ENCODE measurements at regions not wholly inside any gene's neighbourhood (a gene's known extent, or its start where the extent isn't known, plus 50 kb on each side); places are given as distances from the start of the nearest gene placed in this dataset.
"Not testable (repeated sequence)": the region's sequence is repeated elsewhere in the genome, so short reads cannot be mapped to it uniquely, and the experiment has no call there.

DNA sequence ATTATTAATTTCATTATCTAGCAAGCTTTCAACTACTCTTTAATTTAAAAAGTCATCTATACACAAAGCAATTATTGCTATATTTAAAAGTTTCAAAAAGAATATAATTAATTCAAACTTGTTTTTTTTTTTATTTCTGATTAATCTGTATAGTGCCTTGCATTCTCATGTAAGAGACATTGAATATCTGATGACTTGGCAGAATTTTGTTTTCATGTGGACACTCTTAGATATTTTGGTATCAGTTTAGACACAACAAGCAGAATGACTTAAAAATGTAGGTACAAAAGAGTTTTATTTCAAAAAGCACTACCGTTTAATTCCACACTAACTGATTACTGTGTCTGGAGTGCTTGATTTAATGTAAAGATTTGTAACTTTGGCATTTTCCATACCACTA lies 1129.6 kb downstream of the PDHA2 start:
- no peak for DNase-seq (ENCODE audit: low spot score)

DNA sequence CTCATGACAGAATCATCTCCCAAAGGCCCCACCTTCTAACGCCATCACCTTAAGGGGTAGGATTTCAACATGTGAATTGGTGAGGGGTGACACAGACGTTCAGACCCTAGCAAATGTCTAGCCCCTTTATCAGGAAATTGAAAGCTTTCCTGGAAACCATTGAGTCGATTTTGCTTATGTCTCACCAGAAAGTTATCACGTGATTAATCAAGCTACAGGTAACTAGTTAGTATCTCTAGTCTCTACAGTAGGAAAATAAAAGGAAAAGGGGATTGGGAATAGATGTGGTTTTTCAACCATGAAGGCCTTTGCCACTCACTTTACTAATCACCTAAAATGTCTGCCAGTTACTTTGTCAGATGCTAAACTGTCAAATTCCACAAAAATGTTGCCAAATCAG lies 1133.0 kb downstream of the PDHA2 start:
- no peak for DNase-seq (ENCODE audit: low spot score)

DNA sequence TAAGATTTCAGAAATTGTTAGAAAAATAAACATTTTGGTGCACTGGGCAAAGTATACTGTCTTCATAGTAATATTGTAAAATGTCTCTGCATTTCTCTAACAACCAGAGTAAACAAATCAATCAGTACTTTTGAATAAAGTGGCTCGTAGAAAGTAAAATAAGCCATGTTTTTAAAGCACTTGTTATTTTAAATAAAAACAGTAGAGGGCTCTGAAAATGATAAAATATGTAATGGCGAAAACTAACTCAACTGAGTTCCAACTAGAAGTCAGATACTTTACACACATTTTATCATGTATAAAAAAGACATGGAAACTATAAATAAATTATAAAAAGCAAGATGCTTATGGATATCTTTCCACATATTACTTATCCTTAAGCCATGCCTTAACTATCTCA lies 1134.4 kb downstream of the PDHA2 start:
- no peak for DNase-seq (ENCODE audit: low spot score)

DNA sequence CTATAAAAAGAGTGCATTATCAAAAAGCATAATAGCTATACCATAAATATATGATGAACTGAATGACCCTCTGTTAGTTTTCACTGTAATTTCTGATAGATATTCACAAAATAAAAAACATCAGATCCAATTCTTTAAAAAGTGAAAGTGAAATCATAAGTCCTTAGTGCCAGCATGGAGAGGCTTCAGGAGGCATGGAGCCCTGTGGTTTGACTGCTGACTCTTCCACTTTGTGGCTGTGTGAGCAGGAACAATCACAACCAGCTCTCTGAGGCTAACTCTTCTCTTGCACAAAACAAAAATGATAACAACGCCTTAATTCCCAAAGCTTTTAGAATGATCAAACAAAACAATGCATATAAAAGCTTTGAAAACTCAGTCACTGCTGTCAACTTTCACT lies 1143.9 kb downstream of the PDHA2 start:
- DNase-seq (ENCODE audit: low spot score), result no peak

DNA sequence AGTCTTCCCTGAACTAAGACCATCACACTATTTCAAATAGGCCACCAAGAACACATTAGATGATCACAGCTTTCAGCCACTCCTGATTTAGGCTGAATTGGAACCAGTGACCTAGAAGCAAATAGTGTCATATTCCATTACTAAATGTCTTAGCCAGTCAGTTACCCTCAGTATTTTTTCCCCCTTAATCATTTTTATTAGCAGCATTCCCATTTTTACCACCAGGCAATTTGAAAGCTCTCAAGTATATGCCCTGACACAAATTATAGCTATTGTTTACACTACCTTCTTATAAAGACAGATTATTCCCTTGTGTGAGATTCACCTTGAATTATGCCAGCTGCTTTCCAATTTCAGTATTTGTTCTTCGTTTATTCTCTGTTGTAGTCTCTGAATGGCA lies 1146.9 kb downstream of the PDHA2 start:
- no peak for DNase-seq (ENCODE audit: low spot score)

DNA sequence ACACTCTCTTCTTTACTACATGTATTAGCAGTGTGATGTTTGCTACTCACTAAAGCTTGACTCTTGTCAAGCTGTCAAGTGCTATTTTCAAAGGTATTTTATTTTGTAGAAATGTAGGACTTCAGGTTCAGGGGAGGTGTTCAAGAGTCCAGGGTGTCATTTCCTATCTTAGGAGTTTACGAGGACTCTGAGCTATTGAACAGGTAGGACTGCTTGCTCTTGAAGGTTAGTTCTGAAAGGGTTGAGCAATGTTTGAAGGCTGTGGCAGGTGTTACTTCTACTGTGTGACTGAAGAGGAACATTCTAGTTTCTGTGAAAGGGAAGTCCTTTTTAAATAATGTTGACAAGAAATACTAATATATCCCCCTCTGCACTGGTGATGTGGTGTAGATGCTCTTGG lies 1151.2 kb downstream of the PDHA2 start:
- no peak for DNase-seq (ENCODE audit: low spot score)

DNA sequence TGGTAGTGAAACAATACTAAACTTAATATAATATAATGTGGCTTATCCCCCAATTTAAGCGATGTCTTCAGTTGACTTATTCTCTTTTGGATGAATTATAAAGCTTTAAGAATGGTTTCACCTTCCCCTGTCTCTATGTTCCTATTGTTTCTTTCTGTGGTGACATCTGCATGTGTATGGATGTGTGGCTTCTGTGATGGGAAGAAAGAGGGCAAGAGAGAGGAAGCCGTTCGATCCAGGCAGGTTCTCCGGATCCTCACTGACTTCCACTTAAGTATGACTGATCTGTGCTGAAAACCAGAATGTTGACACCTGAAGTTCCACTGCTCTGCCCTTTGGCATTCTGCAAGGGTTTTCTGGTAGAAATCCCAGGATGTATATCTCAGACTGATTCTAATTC lies 1150.8 kb downstream of the STPG2 start:
- DNase-seq (ENCODE audit: low spot score), result no peak

DNA sequence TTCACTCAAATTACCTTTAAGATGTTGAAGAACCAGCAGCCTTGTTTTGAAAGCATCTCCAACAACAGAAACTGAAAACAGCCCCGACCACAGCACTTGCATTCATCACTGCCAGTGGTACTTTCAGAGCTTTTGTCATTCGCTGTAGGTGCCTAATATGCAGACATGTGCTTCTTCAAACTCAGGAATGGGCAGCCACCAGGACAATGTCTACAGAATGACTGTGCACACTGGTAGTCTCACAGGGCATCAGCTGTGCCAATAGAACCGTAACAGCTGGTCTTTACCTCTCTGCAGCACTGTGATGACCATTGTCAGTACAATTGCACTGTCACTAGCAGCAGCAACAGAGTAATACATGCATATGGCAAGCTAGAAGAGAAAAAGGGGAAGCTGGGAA lies 1149.7 kb downstream of the STPG2 start:
- no peak for DNase-seq (ENCODE audit: low spot score)

DNA sequence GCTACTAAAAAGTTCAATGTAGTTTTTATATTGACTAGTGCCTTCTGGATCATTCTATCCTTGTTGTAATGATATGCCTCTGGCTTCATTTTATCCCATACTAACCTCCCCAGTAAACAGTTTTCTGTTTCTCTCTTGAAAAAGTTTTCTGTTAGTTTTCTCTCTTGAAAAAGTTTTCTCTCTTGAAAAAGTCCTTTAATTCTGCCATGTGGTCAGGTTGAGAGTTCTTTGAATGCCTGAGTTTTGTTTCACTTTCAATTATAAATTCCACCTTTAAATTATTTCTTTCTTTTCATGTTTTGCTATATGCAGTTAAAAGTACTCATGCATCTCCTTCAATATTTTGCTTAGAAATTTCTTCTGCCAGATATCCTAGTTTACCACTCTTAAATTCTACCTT lies 1139.6 kb downstream of the STPG2 start:
- no peak for DNase-seq (ENCODE audit: low spot score)

DNA sequence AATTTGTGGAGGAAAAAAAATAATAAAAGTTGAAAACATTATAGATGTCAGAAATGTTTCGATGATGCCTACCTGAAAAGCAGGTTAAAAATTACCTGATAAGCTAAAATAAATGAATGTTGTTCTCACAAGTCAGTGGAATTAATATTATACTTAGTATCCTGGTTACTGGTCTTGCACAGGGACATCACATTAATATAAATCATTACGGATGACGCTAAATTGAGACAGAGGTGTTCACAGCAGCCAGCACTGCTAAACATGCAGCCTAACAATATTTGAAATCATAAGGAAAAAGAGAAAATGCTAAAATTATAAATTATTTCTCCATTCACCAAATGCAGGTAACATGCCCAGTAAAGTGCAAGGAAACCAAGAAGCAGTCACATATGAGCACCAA lies 1130.0 kb downstream of the STPG2 start:
- no peak for DNase-seq (ENCODE audit: low spot score)

DNA sequence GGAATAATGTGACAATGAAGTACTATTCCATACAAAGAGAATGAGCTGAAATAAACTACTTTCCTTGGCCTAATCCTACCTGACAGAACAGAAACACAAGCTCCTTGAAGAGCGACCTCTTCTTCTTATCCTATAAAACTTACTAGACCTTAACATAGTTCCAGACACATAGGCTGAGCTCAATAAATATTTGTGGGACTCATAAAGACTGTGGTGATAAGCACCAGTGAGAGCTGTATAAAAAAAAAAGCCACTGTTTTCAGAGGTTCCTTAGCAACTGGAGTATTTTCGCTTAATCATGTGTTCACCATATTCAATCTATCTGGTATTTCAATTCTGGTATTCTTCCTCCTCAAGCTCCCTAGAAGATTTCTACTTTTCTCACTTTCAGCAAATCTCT lies 1129.6 kb downstream of the STPG2 start:
- no peak for DNase-seq (ENCODE audit: low spot score)

DNA sequence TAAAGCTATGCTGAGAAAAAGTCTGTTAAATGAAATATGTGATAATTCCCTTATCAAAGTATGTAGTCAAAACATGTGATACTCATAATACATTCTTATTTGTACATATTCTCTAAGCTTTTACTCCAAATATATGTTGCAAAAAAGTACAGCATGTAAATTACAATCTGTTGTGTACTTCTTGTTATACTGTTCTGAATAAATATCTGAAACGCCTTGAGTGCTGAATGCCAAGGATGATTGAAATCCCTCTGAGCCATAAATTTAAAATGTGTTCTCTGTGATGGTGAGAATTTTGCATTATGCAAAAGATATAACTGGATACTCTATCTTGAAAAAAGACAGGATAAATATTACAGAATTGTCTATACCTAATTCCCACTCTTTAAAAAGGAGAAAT lies 1128.0 kb downstream of the STPG2 start:
- DNase-seq (ENCODE audit: low spot score), result no peak

DNA sequence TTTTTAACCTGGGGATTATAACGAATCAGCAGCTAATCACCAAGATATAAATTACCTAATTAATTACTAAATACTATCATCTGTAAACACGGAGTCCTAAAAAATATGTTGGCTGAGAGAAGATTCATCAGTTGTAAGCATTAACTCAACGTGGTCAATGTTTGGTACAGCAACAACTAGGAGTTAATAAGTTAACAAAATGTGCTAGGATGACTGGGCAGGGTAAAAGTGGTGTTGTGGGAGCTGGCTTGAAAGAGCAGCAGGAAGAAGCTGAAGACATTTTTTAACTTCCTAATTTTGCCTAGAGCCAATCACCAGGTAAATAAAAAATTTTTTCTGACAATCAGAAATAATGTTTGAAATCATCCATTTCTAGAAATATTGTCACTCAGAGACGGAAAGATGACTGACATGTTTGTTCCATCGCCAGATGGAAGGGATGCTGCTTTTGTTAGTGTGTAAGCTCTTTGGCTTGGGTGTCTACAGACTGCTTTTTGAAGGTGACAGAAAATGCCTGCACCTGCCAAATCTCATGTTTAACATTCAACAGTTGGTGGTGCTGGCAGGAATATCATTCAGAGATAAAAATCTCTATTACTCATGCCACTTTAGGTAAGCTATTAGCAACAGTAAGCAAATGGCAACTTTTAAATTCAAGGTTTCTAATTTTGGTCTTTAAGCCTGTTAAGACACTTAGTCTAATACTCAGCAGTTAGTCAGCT lies 1126.9 kb downstream of the STPG2 start:
- DNase-seq (ENCODE audit: low spot score), result no peak

DNA sequence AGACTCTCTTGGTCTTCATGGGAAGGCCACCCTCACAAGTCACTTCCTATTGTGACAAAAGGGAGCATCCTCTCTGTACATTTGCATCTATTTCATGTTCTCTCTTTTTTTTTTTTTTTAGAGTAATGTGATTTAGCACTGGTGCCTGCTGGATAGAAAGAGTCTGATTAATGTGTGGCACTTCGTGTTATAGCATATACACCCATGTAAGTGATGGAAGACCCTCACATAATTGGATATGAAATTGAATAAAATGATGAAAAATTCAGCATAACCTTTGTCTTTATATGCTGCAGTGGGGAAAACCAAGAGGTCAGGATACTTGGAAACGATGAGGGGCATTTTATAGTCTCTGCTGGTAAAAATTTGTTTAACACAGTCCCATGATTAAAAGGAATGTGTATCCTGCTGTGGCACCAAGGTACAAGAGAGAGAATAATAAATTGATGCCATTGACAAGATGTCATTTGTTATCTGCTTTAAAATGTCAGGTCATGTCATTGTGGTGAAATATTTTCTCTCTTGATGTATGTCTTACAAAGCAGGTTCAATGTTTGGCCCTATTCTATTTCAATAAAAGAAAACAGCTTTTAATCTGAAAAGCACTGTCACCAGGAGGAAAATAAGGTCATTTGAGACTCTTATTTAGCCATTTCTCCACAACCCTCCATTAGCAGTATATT lies 1115.4 kb downstream of the STPG2 start:
- no peak for DNase-seq (ENCODE audit: low spot score)

DNA sequence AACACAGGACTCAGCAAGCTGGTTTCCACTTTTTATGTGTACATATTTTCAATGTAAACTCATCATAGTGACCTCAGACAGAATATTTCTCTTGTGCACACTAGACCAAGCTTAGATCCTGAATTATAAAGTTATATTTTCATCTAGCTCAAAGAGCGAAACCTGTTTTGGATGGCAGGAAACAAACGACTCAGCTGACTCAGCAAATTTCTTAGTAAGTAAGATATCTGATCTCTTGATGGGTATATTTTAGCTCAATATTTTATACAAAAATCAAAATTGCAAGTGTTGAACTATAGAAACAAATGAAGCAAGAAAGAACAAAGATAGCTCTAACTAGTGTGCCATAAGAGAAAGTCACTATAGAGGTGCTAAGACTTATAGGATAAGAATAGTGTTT lies 1114.5 kb downstream of the STPG2 start:
- no peak for DNase-seq (ENCODE audit: low spot score)

DNA sequence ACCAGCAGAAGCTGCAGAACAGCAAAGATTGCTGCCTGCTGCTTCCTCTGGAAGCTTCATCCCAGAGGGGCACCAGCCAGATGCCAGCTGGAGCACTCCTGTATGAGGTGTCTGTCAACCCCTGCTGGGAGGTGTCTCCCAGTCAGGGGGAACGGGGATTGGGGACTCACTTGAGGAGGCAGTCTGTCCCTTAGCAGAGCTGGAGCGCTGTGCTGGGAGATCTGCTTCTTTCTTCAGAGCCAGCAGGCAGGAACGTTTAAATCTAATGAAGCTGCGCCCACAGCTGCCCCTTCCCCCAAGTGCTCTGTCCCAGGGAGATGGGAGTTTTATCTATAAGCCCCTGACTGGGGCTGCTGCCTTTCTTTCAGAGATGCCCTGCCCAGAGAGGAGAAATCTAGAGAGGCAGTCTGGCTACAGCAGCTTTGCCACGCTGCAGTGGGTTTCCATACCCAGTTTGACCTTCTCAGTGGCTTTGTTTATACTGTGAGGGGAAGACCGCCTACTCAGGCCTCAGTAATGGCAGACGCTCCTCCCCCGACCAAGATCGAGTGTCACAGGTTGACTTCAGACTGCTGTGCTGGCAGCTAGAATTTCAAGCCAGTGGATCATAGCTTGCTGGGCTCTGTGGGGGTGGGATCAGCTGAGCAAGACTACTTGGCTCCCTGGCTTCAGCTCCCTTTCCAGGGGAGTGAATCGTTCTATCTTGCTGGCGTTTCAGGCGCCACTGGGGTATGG lies 1105.7 kb downstream of the STPG2 start:
- DNase-seq (ENCODE audit: low spot score), result not testable (repeated sequence)

DNA sequence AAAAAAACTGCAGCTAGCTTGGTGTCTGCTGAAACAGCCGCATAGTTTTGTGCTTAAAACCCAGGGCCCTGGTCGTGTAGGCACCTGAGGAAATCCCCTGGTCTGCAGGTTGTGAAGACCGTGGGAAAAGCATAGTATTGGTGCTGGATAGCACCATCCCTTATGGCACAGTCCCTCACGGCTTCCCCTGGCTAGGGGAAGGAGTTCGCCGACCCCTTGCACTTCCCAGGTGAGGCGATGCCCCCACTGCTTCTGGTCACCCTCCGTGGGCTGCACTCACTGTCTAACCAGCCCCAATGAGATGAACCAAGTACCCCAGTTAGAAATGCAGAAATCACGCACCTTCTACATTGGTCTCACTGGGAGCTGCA lies 1105.1 kb downstream of the STPG2 start:
- no peak for DNase-seq (ENCODE audit: low spot score)

DNA sequence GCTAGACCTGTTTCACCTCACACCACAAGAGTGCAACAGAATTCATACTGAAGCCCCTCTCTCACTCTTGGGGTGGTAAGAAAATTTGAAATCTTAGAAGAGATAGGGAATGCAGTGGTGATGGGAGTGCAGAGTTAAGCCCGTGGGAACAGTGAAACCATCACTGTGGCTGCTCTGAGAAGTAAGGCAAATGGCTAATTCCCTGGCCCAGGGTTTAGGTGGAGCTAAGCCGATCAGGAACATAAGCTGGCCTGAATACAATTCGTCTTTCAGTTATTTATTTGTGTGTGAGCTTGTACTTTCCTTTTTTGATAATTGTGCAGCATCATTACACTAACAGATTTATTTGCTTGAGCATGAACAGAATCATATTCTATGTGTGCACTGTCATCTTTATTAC lies 1070.6 kb downstream of the STPG2 start:
- no peak for DNase-seq (ENCODE audit: low spot score)

DNA sequence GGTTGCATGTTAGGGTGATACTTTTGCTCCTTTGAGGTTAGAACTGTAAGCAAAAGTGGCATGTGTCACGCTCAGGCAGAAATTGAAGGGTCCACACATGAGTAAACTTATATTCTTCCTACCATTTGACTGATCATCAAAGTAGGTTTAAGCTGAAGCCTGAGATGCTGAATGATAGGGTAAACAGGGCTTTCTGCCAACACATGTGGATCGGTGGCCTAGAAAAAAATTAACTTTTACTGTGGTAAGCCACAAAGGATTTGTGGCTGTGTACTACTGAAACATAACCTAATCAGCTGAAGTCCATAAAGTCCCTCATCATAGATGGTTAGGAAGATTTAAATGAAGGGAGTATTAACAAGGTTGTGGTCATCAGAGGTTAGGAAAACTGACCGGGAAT lies 1070.1 kb downstream of the STPG2 start:
- no peak for DNase-seq (ENCODE audit: low spot score)

DNA sequence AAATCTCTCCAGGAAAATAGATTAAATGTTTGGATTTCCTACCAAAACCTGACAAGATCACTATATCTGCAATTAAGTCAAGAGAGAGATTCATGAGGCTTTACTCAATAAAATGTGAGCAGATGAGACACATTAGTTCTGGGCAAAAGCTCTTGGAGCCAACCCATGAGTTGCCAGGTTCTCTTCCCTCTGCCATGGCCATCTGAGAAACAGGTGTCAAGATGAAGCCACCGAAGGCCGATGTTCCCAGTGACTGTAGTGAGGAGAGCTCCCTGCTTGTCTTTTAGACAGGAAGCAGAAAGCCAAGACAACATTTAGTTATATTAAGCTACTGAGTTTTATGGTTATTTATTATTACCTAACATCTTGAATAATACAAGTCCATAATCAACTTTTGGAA lies 1068.7 kb downstream of the STPG2 start:
- no peak for DNase-seq (ENCODE audit: low spot score)

DNA sequence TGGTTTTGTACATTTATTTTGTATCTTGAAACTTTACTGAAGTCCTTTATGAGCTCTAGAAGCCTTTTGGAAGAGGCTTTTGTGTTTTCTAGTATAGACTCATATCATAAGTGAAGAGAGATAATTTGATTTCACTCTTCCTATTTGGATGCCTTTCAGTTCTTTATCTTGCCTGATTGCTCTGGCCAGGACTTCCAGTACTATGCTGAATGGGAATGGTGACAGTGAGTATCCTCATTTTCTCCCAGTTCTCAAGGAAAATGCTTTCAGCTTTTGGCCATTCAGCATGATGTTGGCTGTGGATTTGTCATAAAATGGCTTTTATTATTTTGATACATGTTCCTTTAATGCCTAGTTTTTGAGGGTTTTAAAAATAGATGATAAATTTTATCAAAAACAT lies 1061.3 kb downstream of the STPG2 start:
- no peak for DNase-seq (ENCODE audit: low spot score)

DNA sequence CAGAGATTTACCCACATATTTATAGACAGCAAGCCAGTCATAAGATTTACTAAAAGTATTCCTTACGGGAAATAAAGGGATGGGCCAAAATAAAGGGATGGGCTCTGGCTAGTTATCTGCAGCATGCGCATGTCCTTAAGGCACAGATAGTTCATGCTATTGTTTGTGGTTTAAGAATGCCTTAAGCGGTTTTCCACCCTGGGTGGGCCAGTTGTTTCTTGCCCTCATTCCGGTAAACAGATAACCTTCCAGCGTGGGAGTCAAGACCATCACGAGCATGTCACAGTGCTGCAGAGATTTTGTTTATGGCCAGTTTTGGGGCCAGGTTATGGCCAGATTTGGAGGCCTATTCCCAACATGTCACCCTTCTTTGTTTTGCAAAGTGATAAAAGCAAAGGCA lies 1046.2 kb downstream of the STPG2 start:
- DNase-seq (ENCODE audit: low spot score), result not testable (repeated sequence)

DNA sequence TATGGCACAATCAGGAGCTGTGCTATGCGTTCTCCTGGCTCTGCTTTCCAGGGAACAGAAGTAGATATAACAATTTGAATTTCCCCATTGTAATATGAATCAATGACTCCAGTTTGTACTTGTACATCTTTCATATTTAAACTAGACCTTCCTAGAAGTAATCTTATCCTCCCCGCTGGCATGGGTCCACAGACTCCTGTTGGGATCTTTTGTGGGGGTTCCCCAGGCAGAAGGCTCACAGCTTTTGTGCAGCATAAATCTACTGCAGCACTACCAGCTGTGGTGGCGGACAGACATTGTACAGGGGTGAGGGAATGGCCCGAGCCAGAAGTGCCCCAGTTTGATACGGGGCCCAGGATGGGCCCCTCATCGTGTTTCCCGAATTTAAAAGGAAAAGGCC lies 1042.1 kb downstream of the STPG2 start:
- not testable (repeated sequence) for DNase-seq (ENCODE audit: low spot score)
